Keratinocyte (primary cell): ENCODE measurements at regions not wholly inside any gene's neighbourhood (a gene's known extent, or its start where the extent isn't known, plus 50 kb on each side); places are given as distances from the start of the nearest gene placed in this dataset.

ENCODE experiments used
- DNase-seq: peaks from one replicate; pipeline ENCODE4 v3.0.0-alpha.2; 2011; ENCODE audit warnings: low read depth, missing footprints, low spot score
- FAIRE-seq: peaks from 2 replicates; lab custom pipeline; 2011; peaks lifted over from hg19 to GRCh38; lab: Jason Lieb, UNC
- H2AFZ ChIP-seq: 2 replicates; pipeline ENCODE4 v1.6.0; 2012; ENCODE audit warnings: low read length, control low read depth, inconsistent platforms; ENCODE audit not compliant: control insufficient read depth
- H3K27ac ChIP-seq: 2 replicates; pipeline ENCODE4 v1.5.1; 2011; ENCODE audit warnings: low read length; ENCODE audit not compliant: control insufficient read depth, insufficient read depth
- H3K27me3 ChIP-seq: 3 replicates; pipeline ENCODE4 v1.6.0; 2011; ENCODE audit warnings: low read length; ENCODE audit not compliant: control insufficient read depth, insufficient read depth; ENCODE audit errors: extremely low read depth
- H3K36me3 ChIP-seq, 2 experiments: 2 replicates in 1 of 2; 3 replicates in 1 of 2; pipeline ENCODE4 v1.5.1; 2011; ENCODE audit warnings: low read length in 2 of 2, mild to moderate bottlenecking in 1 of 2; ENCODE audit not compliant: control insufficient read depth in 2 of 2, insufficient read depth in 2 of 2; ENCODE audit errors: extremely low read depth in 1 of 2
- H3K4me1 ChIP-seq: 3 replicates; pipeline ENCODE4 v1.5.1; 2011; ENCODE audit warnings: low read length; ENCODE audit not compliant: control insufficient read depth, insufficient read depth; ENCODE audit errors: extremely low read depth
- H3K4me2 ChIP-seq: 3 replicates; pipeline ENCODE4 v1.6.0; 2011; ENCODE audit warnings: low read depth, low read length; ENCODE audit not compliant: control insufficient read depth, insufficient read depth; ENCODE audit errors: extremely low read depth
- H3K4me3 ChIP-seq, 3 experiments: fragments of 200-600 bp in 1 of 3; sonication (generic) in 1 of 3; 2 replicates in 2 of 3; 3 replicates in 1 of 3; pipeline ENCODE4 v1.5.1; 2011 to 2016; ENCODE audit warnings: low read length in 3 of 3, mild to moderate bottlenecking in 3 of 3, control low read depth in 2 of 3, inconsistent platforms in 1 of 3, low read depth in 1 of 3, mixed read lengths in 1 of 3, mixed run types in 1 of 3, moderate library complexity in 1 of 3; ENCODE audit not compliant: control insufficient read depth in 2 of 3, insufficient read depth in 2 of 3; ENCODE audit errors: extremely low read depth in 1 of 3
- H3K79me2 ChIP-seq: 2 replicates; pipeline ENCODE4 v1.6.0; 2012; ENCODE audit warnings: low read length; ENCODE audit not compliant: control insufficient read depth, insufficient read depth
- H3K9ac ChIP-seq: 3 replicates; pipeline ENCODE4 v1.6.0; 2011; ENCODE audit warnings: low read length; ENCODE audit not compliant: control insufficient read depth, insufficient read depth; ENCODE audit errors: extremely low read depth
- H3K9me1 ChIP-seq: 3 replicates; pipeline ENCODE4 v1.6.0; 2011; ENCODE audit warnings: low read length; ENCODE audit not compliant: control insufficient read depth, insufficient read depth; ENCODE audit errors: extremely low read depth
- H3K9me3 ChIP-seq: 2 replicates; pipeline ENCODE4 v1.5.1; 2012; ENCODE audit warnings: low read depth, low read length; ENCODE audit not compliant: control insufficient read depth
- H4K20me1 ChIP-seq: 3 replicates; pipeline ENCODE4 v1.6.0; 2011; ENCODE audit warnings: low read length; ENCODE audit not compliant: control insufficient read depth, insufficient read depth; ENCODE audit errors: extremely low read depth
- EZH2 ChIP-seq: IDR thresholded peaks from one replicate; pipeline ENCODE4 v1.6.1; 2012; ENCODE audit warnings: inconsistent platforms, mild to moderate bottlenecking, low read length, moderate library complexity
- dilution Hi-C: fragments of 300-500 bp; cut with MboI; formaldehyde crosslinking; loops from one replicate; pipeline ENCODE4 v1.7.0; 2020; ENCODE audit warnings: low sequenced_read_pairs; ENCODE audit not compliant: extremely low pct_ligation_motif_present
- TF ChIP-seq, protein P1 (sequence below), 3 experiments: IDR thresholded peaks in 1 of 3; conservative IDR thresholded peaks in 1 of 3; optimal IDR thresholded peaks in 1 of 3; 2 replicates in 2 of 3; 3 replicates in 1 of 3; pipeline versions ENCODE3 to v1.5.1; 2011; ENCODE audit warnings: low read length in 3 of 3, mild to moderate bottlenecking in 3 of 3, moderate library complexity in 2 of 3, control low read depth in 1 of 3, inconsistent platforms in 1 of 3; ENCODE audit not compliant: insufficient read depth in 2 of 3; ENCODE audit errors: extremely low read depth in 1 of 3

DNA sequence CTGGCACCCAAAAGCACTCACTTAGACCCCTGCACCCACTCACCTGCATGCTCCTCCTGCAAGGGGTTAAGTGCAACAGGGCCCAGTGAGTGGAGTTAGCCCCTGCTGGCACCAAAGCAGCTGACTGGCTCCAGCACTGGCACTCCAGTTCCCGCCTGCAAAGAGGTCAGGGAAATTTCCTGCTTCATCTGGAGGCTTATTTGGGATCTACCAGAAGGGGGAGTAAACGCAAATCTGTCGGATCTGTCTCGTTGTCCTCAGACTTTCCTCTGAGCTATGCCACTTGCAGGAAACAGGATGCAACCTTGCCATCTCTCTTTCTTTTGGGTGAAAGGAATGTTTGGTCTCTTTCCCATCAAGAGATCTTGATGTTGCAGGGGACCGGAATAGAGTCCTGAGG, 435.6 kb downstream of the PCDH10 start:
- TF ChIP-seq, protein P1, sequence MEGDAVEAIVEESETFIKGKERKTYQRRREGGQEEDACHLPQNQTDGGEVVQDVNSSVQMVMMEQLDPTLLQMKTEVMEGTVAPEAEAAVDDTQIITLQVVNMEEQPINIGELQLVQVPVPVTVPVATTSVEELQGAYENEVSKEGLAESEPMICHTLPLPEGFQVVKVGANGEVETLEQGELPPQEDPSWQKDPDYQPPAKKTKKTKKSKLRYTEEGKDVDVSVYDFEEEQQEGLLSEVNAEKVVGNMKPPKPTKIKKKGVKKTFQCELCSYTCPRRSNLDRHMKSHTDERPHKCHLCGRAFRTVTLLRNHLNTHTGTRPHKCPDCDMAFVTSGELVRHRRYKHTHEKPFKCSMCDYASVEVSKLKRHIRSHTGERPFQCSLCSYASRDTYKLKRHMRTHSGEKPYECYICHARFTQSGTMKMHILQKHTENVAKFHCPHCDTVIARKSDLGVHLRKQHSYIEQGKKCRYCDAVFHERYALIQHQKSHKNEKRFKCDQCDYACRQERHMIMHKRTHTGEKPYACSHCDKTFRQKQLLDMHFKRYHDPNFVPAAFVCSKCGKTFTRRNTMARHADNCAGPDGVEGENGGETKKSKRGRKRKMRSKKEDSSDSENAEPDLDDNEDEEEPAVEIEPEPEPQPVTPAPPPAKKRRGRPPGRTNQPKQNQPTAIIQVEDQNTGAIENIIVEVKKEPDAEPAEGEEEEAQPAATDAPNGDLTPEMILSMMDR (optimal IDR thresholded peaks at IDR 0.05 in 1 of 3, IDR thresholded peaks at IDR 0.05 in 1 of 3, conservative IDR thresholded peaks at IDR 0.05 in 1 of 3; ENCODE audit: extremely low read depth in 1 of 3, insufficient read depth in 2 of 3, low read length in 3 of 3) = no peak
- TF ChIP-seq EZH2 = no peak
- no peak overlapping the region for H3K9ac ChIP-seq
- H3K9me3 ChIP-seq = no peaks in the 10 kb centered on the region
- no peak overlapping the region for H3K27ac ChIP-seq
- H3K27me3 ChIP-seq = no peaks in the 10 kb centered on the region
- H2AFZ ChIP-seq = no peak overlapping the region
- H3K36me3 ChIP-seq = no peaks in the 10 kb centered on the region
- no peak overlapping the region for H3K4me2 ChIP-seq
- no peak overlapping the region for H3K4me3 ChIP-seq
- no peaks in the 10 kb centered on the region for H3K79me2 ChIP-seq
- no peaks in the 10 kb centered on the region for H3K4me1 ChIP-seq
- no peaks in the 10 kb centered on the region for H3K9me1 ChIP-seq
- no peaks in the 10 kb centered on the region for H4K20me1 ChIP-seq
- dilution Hi-C loops = no loop called here
- FAIRE-seq = no peak
- no peak for DNase-seq

DNA sequence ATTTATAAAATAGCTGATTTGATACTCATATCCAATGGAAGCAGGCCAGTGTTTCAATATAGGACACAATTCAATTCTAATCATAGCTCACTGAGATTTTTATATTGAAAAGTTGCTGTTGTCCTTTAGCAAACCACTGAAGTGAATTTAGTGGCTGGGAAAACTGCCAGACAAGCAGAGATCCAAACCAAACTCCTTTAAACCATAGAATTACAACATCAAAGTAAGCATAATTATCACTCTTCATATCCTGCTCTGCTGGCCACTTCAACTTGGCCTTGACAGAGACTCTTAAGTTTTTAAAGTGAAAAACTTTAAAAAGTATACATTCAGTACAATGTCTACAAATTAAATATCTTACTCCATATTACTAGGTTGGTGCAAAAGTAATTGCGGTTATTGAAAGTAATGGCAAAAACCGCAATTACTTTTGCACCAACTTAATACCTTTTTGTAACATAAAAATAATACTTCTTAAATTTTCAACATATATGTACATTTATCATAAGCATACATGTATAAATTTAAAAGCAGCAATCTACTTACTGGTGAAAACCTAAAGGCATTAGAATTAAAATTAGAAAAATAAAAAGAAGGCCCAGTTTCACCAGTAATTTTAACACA, 433.0 kb downstream of the PCDH10 start:
- no peaks in the 10 kb centered on the region for H3K9me3 ChIP-seq
- DNase-seq = no peak
- no peaks in the 10 kb centered on the region for H4K20me1 ChIP-seq
- TF ChIP-seq, protein P1 (optimal IDR thresholded peaks at IDR 0.05 in 1 of 3, IDR thresholded peaks at IDR 0.05 in 1 of 3, conservative IDR thresholded peaks at IDR 0.05 in 1 of 3; ENCODE audit: extremely low read depth in 1 of 3, insufficient read depth in 2 of 3, low read length in 3 of 3) = no peak
- no peak for TF ChIP-seq EZH2
- H3K4me1 ChIP-seq = no peaks in the 10 kb centered on the region
- H2AFZ ChIP-seq = no peak overlapping the region
- dilution Hi-C loops = no loop called here
- no peak overlapping the region for H3K9ac ChIP-seq
- H3K4me2 ChIP-seq = no peak overlapping the region
- no peaks in the 10 kb centered on the region for H3K36me3 ChIP-seq
- no peaks in the 10 kb centered on the region for H3K9me1 ChIP-seq
- no peaks in the 10 kb centered on the region for H3K79me2 ChIP-seq
- H3K27me3 ChIP-seq = no peaks in the 10 kb centered on the region
- no peak overlapping the region for H3K27ac ChIP-seq
- no peak overlapping the region for H3K4me3 ChIP-seq
- FAIRE-seq = no peak
